ENCODE measurements at regions not wholly inside any gene's neighbourhood (a gene's known extent, or its start where the extent isn't known, plus 50 kb on each side); places are given as distances from the start of the nearest gene placed in this dataset.
"Not testable (repeated sequence)": the region's sequence is repeated elsewhere in the genome, so short reads cannot be mapped to it uniquely, and the experiment has no call there.

DNA sequence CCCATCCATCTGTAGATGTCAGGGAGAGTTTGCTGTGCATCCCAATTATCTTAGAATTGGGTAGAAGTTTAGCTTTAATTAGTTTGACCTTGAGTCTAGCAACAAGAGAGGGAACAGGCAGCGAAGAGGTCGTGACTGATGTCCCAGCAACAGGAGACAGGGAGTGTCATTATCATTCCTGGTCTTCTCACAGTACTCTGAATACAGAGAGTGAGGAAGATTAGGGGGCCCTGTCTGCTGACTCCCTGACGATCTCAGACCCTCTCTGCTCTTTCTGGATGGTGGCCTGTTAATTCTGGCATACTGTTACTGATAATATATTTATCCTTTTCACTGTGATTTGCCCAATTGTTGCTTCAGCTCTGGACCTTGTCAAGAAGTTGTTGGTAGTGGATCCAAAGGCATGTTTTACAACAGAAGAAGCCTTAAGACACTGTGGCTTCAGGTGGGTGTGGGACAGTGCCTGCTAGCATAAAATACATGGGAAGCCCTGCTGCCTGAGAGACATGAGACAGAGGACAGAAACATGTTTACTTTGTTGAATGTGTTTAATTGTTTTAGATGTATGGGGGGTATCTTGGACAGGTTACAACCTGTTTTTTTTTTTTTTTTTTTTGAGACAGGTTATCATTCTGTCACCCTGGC is 256.6 kb downstream of the GOLGA6L6 start:
- TF ChIP-seq, protein P1, sequence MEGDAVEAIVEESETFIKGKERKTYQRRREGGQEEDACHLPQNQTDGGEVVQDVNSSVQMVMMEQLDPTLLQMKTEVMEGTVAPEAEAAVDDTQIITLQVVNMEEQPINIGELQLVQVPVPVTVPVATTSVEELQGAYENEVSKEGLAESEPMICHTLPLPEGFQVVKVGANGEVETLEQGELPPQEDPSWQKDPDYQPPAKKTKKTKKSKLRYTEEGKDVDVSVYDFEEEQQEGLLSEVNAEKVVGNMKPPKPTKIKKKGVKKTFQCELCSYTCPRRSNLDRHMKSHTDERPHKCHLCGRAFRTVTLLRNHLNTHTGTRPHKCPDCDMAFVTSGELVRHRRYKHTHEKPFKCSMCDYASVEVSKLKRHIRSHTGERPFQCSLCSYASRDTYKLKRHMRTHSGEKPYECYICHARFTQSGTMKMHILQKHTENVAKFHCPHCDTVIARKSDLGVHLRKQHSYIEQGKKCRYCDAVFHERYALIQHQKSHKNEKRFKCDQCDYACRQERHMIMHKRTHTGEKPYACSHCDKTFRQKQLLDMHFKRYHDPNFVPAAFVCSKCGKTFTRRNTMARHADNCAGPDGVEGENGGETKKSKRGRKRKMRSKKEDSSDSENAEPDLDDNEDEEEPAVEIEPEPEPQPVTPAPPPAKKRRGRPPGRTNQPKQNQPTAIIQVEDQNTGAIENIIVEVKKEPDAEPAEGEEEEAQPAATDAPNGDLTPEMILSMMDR (IDR thresholded peaks at IDR 0.05), result not testable (repeated sequence)
- TF ChIP-seq POLR2A (IDR thresholded peaks at IDR 0.05; ENCODE audit: low read depth), result not testable (repeated sequence)
